GM21717 (cell line): ENCODE measurements at regions not wholly inside any gene's neighbourhood (a gene's known extent, or its start where the extent isn't known, plus 50 kb on each side); places are given as distances from the start of the nearest gene placed in this dataset.

Source experiments
- ATAC-seq: cut with Tn5 transposase; IDR thresholded peaks from one replicate; pipeline ENCODE4 v1.9.1; 2021; ENCODE audit warnings: mild to moderate bottlenecking, moderate library complexity; ENCODE audit not compliant: unreplicated experiment

- no peak for ATAC-seq
Measured at GRCh38 chr9:108681851-108682590, 173.8 kb downstream of the ACTL7B start.

DNA sequence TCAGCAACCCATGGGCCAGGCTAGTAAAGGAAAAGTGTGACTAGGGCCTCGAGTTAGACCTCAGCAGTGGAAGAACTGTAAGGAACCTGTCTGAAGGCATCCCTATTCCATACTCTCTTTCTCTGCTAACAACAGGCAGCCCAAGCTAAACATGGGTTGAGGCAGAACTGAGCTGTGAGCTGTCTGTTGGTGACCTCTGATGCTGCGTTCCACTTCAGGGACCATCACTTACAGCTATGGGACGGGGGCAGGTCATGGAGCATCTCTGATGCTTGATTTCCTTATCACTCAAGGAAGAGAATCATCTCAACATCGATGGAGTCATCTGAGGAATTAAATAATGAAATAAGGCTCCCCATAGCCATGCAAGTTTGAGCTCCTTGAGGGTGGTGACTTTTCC lies 174.8 kb downstream of the ACTL7B start:
- no peak for ATAC-seq

- no peak for ATAC-seq
Measured at GRCh38 chr9:108677776-108678175, 178.0 kb downstream of the ACTL7B start.

DNA sequence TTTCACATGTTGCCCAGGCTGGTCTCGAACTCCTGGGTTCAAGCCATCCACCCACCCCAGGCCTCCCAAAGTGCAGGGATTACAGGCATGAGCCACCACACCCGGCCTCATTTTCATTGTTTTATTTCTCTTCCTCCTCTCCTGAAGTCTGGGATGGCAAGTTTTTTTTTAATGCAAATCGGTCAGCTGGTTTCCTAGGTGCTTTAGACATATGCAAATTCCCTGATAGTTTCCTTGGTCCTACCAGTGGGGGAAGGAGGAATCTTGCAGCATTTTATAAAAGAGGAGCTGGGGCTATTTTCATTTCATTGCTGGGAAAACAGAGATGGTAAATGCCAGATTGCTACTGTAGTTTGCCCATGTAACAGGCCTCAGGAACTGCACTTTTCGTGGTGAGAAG lies 179.4 kb downstream of the ACTL7B start:
- ATAC-seq: no peak

DNA sequence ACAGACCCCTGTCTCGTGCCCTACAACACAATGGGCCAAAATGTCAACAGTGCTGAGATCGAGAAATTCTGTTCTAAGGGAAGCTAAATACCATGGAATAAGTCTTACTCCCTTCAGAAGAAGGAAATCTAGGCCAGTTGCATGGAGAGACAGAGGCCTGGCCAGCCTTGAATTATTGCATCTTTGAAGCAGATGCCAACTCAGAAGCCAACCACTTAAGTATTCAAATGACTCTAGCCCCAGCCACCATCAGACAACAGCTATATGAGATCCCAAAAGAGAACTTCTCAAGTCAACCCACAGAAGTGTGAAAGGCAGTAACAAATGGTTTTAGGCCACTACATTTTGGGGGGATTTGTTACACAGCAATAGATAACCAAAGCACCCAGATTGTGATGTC lies 180.1 kb downstream of the ACTL7B start:
- no peak for ATAC-seq

GRCh38 chr9:108674766-108675530 lies 180.8 kb downstream of the ACTL7B start:
- ATAC-seq: no peak

GRCh38 chr9:108673386-108673785 lies 182.4 kb downstream of the ACTL7B start:
- ATAC-seq: no peak

GRCh38 chr9:108672475-108673190 lies 183.2 kb downstream of the ACTL7B start:
- ATAC-seq: no peak

- ATAC-seq: no peak
Measured at GRCh38 chr9:108671794-108672193, 184.0 kb downstream of the ACTL7B start.

GRCh38 chr9:108671176-108671575 lies 184.6 kb downstream of the ACTL7B start:
- no peak for ATAC-seq

GRCh38 chr9:108668938-108669335 lies 186.8 kb downstream of the ACTL7B start:
- ATAC-seq: no peak

GRCh38 chr9:108668191-108668937 lies 187.4 kb downstream of the ACTL7B start:
- ATAC-seq: no peak

DNA sequence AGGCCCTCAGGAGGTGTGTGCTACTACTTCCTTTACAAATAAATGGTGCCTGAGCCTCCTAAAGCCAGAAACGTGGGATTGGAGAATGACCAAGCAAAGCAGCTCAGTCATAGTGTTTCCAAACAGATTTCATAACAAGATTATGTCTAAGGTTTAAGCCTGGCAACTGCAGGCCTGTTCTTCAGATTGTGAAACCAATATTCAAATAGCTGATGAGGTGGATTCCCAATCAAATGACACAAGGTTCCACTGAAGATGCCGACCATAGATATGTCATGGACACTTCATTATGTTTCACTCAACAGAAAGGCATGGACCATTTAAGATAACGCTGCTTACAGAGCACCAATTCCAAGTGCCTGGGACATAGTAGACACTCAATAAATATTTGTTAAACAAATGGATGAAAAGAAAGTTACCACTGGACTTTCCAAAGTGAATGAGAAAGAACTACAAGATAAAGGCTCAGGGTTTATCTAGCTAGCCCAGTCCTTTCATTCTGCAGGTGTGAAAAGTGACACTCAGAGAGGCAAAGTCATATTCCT lies 189.5 kb downstream of the ACTL7B start:
- no peak for ATAC-seq

DNA sequence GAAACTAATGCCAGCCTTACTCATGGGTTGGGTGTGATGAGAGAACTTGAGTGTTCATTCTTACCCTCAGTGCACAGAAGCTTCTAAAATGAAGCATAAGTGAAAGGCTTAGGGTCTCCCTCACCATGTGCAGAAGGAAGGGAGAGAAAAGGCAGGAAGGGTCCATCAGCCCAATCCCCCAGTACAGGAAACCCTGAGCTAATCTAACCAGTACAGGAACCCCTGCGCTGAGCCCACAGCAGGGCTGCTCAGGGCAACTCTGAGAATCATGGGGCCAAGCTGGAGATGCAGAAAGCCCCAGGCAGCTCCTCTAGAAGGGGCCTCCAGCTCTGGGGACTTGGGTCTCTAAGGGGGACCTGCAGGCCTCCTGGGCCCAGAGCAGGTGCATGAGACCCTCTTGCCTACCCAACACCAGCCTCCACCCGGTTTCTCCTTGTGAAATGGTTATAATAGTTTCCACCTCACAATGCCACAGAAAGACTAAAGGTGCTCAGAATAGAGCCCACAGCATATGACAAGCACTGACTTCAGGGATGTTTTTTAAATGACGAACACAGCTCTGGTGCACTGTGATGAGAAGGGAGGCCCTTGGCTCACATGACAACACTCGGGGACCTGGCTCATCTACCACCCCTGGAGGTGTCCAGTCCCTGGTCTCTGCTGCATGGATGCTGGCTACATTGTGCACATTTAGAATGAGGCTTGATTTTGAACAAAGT lies 190.1 kb downstream of the ACTL7B start:
- no peak for ATAC-seq

DNA sequence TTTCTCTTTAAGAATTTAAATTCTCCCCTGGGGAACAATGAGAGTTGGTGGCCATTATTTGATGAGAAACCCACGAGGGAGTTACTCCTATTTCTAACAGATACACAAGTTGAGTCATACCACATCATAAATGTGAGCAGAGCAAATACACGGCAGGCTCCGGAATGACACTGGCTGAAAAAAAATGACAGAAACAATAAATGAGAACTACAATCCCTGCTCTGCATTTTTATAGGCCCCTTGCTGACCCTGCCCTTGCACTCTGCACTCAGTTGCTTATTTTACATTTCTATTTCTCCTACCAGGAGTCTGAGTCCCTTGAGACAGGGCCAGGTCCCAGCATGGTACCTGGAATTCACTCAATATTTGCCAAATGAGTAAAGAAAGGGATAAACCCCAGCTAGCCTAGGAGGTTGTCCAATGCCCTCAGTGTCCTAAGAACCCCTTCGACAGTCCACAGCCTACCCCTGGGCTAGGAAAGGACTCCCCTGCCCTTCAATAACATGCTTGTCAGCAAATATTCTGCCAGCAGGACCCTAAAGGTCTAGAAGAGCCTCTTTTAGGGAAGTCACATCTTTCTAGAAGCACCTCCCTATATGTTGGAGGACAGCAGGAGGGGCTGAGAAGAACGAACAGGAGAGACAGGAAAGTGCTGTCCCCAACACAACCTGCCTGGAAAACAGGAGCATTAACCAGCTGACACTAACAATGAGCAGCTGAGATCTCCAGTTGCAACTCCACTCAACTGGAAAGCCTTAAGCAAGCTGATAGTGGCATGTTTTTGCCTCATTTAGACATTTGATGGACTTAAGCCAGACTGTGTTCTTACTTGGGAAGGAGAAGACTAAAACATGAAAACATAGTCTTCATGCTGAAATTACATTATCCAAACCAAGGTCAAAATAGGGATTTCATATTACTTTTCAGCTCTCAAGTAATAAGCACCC lies 191.2 kb downstream of the ACTL7B start:
- ATAC-seq: no peak

DNA sequence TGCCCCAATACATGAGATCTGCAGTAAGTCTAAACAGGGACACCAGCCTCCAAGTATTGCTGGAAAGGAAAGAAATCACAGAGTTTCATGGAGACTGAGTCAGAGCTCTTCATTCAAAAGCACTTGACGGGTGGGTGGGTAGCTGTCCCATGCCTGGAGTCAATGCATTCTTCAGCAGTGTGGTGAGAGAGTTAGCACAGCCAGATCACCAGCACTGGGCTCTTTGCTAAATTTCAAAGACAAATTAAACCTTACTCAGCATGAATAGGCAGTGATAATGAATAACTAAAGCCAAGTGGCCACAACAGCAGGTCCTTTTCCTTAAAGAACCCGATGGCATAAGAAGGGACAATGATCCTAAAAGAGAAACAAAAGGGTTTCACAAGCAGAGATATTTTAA lies 192.4 kb downstream of the ACTL7B start:
- ATAC-seq: no peak

- ATAC-seq: no peak
Measured at GRCh38 chr9:108662956-108663355, 192.8 kb downstream of the ACTL7B start.

DNA sequence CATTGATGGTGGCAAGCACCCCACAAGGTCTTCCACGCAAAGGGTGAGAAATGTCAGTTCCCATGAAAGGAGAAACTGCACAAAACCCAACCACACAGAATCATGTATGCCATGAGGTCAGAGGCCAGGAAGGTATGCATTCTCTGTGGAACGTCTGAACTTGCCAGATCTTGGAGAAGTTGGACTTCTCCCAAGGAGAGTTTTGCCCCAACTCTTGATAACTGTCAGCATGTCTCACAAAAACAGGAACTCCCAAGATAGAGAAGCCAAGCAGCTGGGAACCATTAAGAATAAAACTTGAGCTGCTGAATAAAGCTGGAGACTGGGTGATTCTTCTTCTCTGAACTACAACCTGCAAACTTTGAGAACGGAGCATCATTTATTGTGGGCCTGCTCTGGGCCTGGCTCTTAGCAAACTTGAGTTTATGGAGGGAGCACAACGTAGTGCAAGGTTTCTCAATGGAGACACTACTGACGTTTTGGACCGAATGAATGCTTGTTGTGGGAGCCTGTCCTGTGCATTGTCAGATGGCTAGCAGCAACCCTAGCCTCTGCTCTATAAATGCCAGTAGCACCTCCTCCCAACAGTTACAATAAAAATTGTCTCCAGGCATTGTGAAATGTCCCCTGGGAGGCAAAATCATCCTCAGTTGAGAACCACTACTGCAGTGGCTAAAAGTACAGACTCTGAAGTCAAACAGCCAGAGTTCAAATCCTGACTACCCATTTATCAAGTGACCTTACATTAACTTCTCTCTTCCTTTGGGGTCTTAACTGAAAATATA lies 193.5 kb downstream of the ACTL7B start:
- ATAC-seq: no peak
